Loucy (cell line): ENCODE measurements at regions not wholly inside any gene's neighbourhood (a gene's known extent, or its start where the extent isn't known, plus 50 kb on each side); places are given as distances from the start of the nearest gene placed in this dataset.

ENCODE experiments used
- H2AFZ ChIP-seq: fragments of 200-600 bp; sonication (generic); 2 replicates; pipeline ENCODE4 v1.6.0; 2016; ENCODE audit warnings: antibody characterized with exemption, mild to moderate bottlenecking, low read length, moderate library complexity
- H3F3A ChIP-seq: fragments of 200-600 bp; 2 replicates; pipeline ENCODE4 v1.6.0; 2016; ENCODE audit warnings: antibody characterized with exemption, low read depth, mild to moderate bottlenecking
- H3K27me3 ChIP-seq: fragments of 200-600 bp; sonication (generic); 2 replicates; pipeline ENCODE4 v1.6.1; 2014; ENCODE audit warnings: low read length, mild to moderate bottlenecking; ENCODE audit not compliant: insufficient read depth, poor library complexity, severe bottlenecking
- H3K36me3 ChIP-seq: fragments of 200-600 bp; sonication (generic); 2 replicates; pipeline ENCODE4 v1.6.1; 2016; ENCODE audit warnings: low read length; ENCODE audit not compliant: insufficient read depth
- H3K4me1 ChIP-seq: fragments of 200-600 bp; sonication (generic); 2 replicates; pipeline ENCODE4 v1.5.1; 2014; ENCODE audit warnings: low read length, mild to moderate bottlenecking; ENCODE audit not compliant: insufficient read depth, poor library complexity, severe bottlenecking
- H3K4me2 ChIP-seq: fragments of 200-600 bp; sonication (generic); 2 replicates; pipeline ENCODE4 v1.6.0; 2014; ENCODE audit warnings: antibody characterized with exemption, low read length, low read depth, mild to moderate bottlenecking; ENCODE audit not compliant: poor library complexity, severe bottlenecking
- H3K4me3 ChIP-seq: fragments of 200-600 bp; sonication (generic); 2 replicates; pipeline ENCODE4 v1.5.1; 2014; ENCODE audit warnings: low read length, mild to moderate bottlenecking, mixed read lengths; ENCODE audit not compliant: poor library complexity, severe bottlenecking
- H3K79me2 ChIP-seq: fragments of 200-600 bp; sonication (generic); 2 replicates; pipeline ENCODE4 v1.6.1; 2014; ENCODE audit warnings: low read length; ENCODE audit not compliant: insufficient read depth
- H3K9ac ChIP-seq: fragments of 200-600 bp; sonication (generic); 2 replicates; pipeline ENCODE4 v1.6.0; 2014; ENCODE audit warnings: mild to moderate bottlenecking, low read depth, low read length, moderate library complexity; ENCODE audit not compliant: poor library complexity, severe bottlenecking
- H3K9me2 ChIP-seq: fragments of 200-600 bp; sonication (generic); replicated peaks from 2 replicates; pipeline ENCODE4 v1.6.1; 2016; ENCODE audit warnings: low read depth, low read length, mixed read lengths
- H3K9me3 ChIP-seq: fragments of 200-600 bp; sonication (generic); 2 replicates; pipeline ENCODE4 v1.6.1; 2014; ENCODE audit warnings: mild to moderate bottlenecking, antibody characterized with exemption, low read length, low read depth; ENCODE audit not compliant: insufficient read depth
- H4K20me1 ChIP-seq: fragments of 200-600 bp; sonication (generic); 2 replicates; pipeline ENCODE4 v1.6.0; 2014; ENCODE audit warnings: antibody characterized with exemption, low read length, mild to moderate bottlenecking; ENCODE audit not compliant: insufficient read depth, poor library complexity, severe bottlenecking
- EZH2phosphoT487 ChIP-seq: fragments of 200-600 bp; IDR thresholded peaks from 2 replicates; pipeline ENCODE4 v1.6.1; 2018; ENCODE audit warnings: antibody characterized with exemption, mild to moderate bottlenecking, moderate library complexity, borderline replicate concordance
- TF ChIP-seq, protein P1 (sequence below): fragments of 200-600 bp; sonication (generic); conservative IDR thresholded peaks from 2 replicates; pipeline ENCODE4 v1.5.1; 2014; ENCODE audit warnings: mild to moderate bottlenecking, antibody characterized with exemption, low read length

DNA sequence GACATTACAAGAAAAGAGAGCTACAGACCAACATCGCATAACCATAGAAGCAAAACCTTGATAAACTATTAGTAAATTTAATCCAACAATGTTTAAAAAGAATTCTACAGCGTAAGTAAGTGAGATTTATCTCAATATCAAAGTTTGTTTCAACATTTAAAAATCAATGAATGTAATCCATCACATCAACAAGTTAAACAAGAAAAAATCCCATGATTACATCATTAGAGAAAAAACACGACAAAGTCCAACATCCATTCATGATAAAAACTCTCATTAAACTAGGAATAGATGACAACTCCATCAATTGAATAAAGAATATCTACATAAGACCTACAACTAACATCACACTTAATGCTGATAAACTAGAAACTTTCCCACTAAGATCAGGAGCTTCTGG is 239.0 kb upstream of the GGTLC1 start:
- Histone ChIP-seq H4K20me1 (no peaks in the 10 kb centered on the region), H3K9me3 (no peaks in the 10 kb centered on the region), H3K4me3 (no peak overlapping the region), H3K36me3 (no peaks in the 10 kb centered on the region), H3K4me2 (no peak overlapping the region), H3F3A (no peaks in the 10 kb centered on the region), H3K9me2 (no peaks in the 10 kb centered on the region), H3K79me2 (no peaks in the 10 kb centered on the region), H2AFZ (no peak overlapping the region), H3K27me3 (no peaks in the 10 kb centered on the region), H3K4me1 (no peaks in the 10 kb centered on the region), H3K9ac (no peak overlapping the region)
- TF ChIP-seq EZH2phosphoT487 = no peak
- TF ChIP-seq, protein P1, sequence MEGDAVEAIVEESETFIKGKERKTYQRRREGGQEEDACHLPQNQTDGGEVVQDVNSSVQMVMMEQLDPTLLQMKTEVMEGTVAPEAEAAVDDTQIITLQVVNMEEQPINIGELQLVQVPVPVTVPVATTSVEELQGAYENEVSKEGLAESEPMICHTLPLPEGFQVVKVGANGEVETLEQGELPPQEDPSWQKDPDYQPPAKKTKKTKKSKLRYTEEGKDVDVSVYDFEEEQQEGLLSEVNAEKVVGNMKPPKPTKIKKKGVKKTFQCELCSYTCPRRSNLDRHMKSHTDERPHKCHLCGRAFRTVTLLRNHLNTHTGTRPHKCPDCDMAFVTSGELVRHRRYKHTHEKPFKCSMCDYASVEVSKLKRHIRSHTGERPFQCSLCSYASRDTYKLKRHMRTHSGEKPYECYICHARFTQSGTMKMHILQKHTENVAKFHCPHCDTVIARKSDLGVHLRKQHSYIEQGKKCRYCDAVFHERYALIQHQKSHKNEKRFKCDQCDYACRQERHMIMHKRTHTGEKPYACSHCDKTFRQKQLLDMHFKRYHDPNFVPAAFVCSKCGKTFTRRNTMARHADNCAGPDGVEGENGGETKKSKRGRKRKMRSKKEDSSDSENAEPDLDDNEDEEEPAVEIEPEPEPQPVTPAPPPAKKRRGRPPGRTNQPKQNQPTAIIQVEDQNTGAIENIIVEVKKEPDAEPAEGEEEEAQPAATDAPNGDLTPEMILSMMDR = no peak

GRCh38 chr20:24212494-24212893 is 223.9 kb upstream of the GGTLC1 start:
- no peak overlapping the region for H3K9ac ChIP-seq
- H3K4me2 ChIP-seq = no peak overlapping the region
- H3K36me3 ChIP-seq = no peaks in the 10 kb centered on the region
- no peaks in the 10 kb centered on the region for H3F3A ChIP-seq
- peak overlapping the region; percentile 55; the same call in 1 of the 2 replicates for H2AFZ ChIP-seq
- H3K4me3 ChIP-seq = no peak overlapping the region
- no peaks in the 10 kb centered on the region for H3K4me1 ChIP-seq
- H3K9me3 ChIP-seq = no peaks in the 10 kb centered on the region
- TF ChIP-seq, protein P1 = no peak
- TF ChIP-seq EZH2phosphoT487 = no peak
- H3K79me2 ChIP-seq = no peaks in the 10 kb centered on the region
- H4K20me1 ChIP-seq = no peaks in the 10 kb centered on the region
- H3K9me2 ChIP-seq = no peaks in the 10 kb centered on the region
- H3K27me3 ChIP-seq = no peaks in the 10 kb centered on the region

DNA sequence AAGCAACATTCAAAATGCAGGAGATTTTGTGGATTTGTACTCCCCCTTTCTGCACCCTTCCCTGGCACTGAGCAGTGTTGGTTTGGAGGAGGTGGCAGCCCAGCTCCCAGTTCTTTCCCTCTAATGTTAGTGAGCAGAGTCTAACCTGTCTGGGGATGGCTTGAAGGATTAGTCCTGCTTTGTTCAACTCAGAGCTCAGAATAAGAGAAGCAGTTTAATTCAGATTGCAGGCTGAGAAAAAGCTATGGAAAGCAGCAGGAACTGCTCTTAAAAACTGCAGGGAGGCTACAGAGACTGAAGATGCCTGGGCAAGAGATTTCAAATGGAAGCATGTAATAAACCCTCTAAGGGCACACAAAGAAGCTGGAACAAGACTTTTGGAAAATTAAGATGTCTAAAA is 223.4 kb upstream of the GGTLC1 start:
- no peaks in the 10 kb centered on the region for H3K9me3 ChIP-seq
- no peaks in the 10 kb centered on the region for H3K4me1 ChIP-seq
- H3K79me2 ChIP-seq = no peaks in the 10 kb centered on the region
- H3K4me3 ChIP-seq = no peak overlapping the region
- H3K4me2 ChIP-seq = no peak overlapping the region
- no peak for TF ChIP-seq EZH2phosphoT487
- TF ChIP-seq, protein P1 = no peak
- no peak overlapping the region for H3K9ac ChIP-seq
- H2AFZ ChIP-seq = peak overlapping the region; percentile 55; the same call in 1 of the 2 replicates
- H3K9me2 ChIP-seq = no peaks in the 10 kb centered on the region
- no peaks in the 10 kb centered on the region for H3K27me3 ChIP-seq
- H3F3A ChIP-seq = no peaks in the 10 kb centered on the region
- H3K36me3 ChIP-seq = no peaks in the 10 kb centered on the region
- H4K20me1 ChIP-seq = no peaks in the 10 kb centered on the region
